IPS-15b (cell line): ENCODE measurements at regions not wholly inside any gene's neighbourhood (a gene's known extent, or its start where the extent isn't known, plus 50 kb on each side); places are given as distances from the start of the nearest gene placed in this dataset.
"Not testable (repeated sequence)": the region's sequence is repeated elsewhere in the genome, so short reads cannot be mapped to it uniquely, and the experiment has no call there.

Experiments
- H3K27me3 ChIP-seq: one replicate; pipeline ENCODE4 v1.6.1; 2013; ENCODE audit warnings: low read length; ENCODE audit not compliant: control insufficient read depth, insufficient read depth
- H3K36me3 ChIP-seq: one replicate; pipeline ENCODE4 v1.6.1; 2013; ENCODE audit warnings: low read length; ENCODE audit not compliant: control insufficient read depth, insufficient read depth
- H3K4me1 ChIP-seq: one replicate; pipeline ENCODE4 v1.6.1; 2013; ENCODE audit warnings: mild to moderate bottlenecking, low read length; ENCODE audit not compliant: control insufficient read depth, insufficient read depth
- H3K4me3 ChIP-seq: one replicate; pipeline ENCODE4 v1.5.1; 2013; ENCODE audit warnings: low read depth, low read length
- H3K9ac ChIP-seq: one replicate; pipeline ENCODE4 v1.6.1; 2013; ENCODE audit warnings: low read depth, mild to moderate bottlenecking, low read length
- H3K9me3 ChIP-seq: one replicate; pipeline ENCODE4 v1.6.1; 2013; ENCODE audit warnings: mild to moderate bottlenecking, low read length; ENCODE audit not compliant: control insufficient read depth, insufficient read depth

GRCh38 chr6:18527836-18528743 is 140.9 kb downstream of the RNF144B start:
- no peaks in the 10 kb centered on the region for H3K36me3 ChIP-seq
- no peaks in the 10 kb centered on the region for H3K27me3 ChIP-seq
- H3K4me3 ChIP-seq, result no peak overlapping the region
- H3K9ac ChIP-seq, result no peak overlapping the region
- no peaks in the 10 kb centered on the region for H3K4me1 ChIP-seq
- no peaks in the 10 kb centered on the region for H3K9me3 ChIP-seq

DNA sequence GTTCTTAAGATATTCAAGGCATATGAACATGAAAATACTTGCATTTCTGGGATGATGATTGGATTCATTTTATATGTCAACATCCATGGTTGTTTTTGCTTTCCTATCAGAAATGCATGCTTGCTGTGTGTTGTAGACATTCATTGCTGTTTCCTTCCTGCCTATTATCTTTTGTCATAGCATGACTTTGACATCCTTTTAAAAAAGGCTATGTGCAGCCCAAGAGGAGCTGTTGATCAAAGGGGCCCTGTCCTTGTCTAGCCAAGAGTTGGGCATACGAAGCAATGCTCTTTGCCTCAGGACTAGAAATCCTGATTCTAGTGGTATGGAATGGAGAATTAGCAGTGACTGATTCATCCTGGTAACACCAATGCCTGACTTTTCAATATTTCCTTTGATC is 143.1 kb downstream of the RNF144B start:
- Histone ChIP-seq H3K4me1 (peaks cover 3% of the 10 kb centered on the region), H3K27me3 (no peaks in the 10 kb centered on the region), H3K9ac (no peak overlapping the region), H3K9me3 (no peaks in the 10 kb centered on the region), H3K4me3 (no peak overlapping the region), H3K36me3 (no peaks in the 10 kb centered on the region)

DNA sequence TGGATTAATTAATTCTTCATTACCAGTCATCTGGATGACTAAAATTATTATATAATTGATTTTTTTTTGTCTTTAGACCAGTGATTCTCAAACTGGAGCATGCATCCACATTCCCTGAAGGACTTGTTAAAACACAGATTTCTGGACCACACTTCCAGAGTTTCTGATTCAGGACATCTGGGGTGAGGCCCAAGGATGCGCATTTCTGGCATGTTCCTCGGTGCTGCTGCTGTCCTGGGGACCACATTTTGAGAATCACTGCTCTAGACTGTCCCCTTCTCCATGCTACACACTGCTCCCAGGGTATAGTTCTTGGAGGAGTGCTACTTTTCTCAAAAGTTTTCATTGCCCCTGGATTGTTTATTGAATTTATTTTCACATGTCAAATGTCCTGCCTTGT is 145.0 kb downstream of the RNF144B start:
- Histone ChIP-seq H3K36me3 (no peaks in the 10 kb centered on the region), H3K9me3 (no peaks in the 10 kb centered on the region), H3K4me1 (peaks cover 3% of the 10 kb centered on the region), H3K4me3 (no peak overlapping the region), H3K27me3 (no peaks in the 10 kb centered on the region), H3K9ac (no peak overlapping the region)

DNA sequence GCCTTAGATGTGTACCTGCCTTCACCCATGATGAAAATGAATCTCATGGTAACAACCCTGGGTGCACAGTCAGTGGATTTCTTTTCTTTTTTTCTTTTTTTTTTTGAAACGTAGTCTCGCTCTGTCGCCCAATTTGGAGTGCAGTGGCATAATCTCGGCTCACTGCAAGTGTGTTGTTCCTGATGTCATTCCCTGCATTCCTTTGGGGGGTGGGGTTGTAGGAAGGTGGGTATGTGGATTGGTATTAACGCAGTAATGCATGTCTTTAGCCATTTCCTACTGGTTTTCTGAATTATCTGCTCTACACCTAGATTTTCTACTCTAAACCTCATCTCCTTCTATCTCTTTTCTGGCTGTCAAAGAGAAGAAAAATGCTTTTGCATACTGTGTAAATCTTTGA is 146.6 kb downstream of the RNF144B start:
- H3K4me1 ChIP-seq, result peaks cover 3% of the 10 kb centered on the region
- no peak overlapping the region for H3K9ac ChIP-seq
- H3K27me3 ChIP-seq, result no peaks in the 10 kb centered on the region
- no peaks in the 10 kb centered on the region for H3K9me3 ChIP-seq
- H3K36me3 ChIP-seq, result no peaks in the 10 kb centered on the region
- H3K4me3 ChIP-seq, result no peak overlapping the region

GRCh38 chr6:18536591-18537055 is 149.5 kb downstream of the RNF144B start:
- Histone ChIP-seq H3K4me1 (peaks cover 3% of the 10 kb centered on the region), H3K36me3 (no peaks in the 10 kb centered on the region), H3K9ac (no peak overlapping the region), H3K4me3 (no peak overlapping the region), H3K27me3 (no peaks in the 10 kb centered on the region), H3K9me3 (no peaks in the 10 kb centered on the region)

- Histone ChIP-seq H3K36me3 (no peaks in the 10 kb centered on the region), H3K4me3 (no peak overlapping the region), H3K27me3 (no peaks in the 10 kb centered on the region), H3K9me3 (no peaks in the 10 kb centered on the region), H3K9ac (no peak overlapping the region), H3K4me1 (peaks cover 3% of the 10 kb centered on the region)
Observed at GRCh38 chr6:18538315-18538714, 151.2 kb downstream of the RNF144B start.

DNA sequence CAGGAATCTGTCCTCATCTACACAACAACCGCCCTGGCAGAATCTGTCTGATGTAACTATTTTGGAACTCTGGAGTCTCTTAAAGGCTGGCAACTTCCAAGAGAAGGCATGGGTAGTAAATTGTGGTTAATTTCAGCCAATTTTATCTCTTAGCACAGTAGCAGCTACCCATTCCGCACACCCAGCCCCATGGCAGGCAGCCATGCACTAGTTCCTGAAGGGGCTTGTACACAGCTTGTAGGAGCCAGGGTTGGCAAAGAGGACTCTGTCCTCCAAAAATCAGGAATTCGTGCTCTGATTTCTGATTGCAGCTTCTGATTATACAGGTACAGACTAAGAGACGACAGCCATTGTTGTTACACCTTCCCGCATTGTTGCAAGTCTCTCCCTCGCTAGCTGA is 155.9 kb downstream of the RNF144B start:
- Histone ChIP-seq H3K9ac (no peak overlapping the region), H3K4me3 (no peak overlapping the region), H3K4me1 (no peaks in the 10 kb centered on the region), H3K36me3 (no peaks in the 10 kb centered on the region), H3K27me3 (no peaks in the 10 kb centered on the region), H3K9me3 (no peaks in the 10 kb centered on the region)

GRCh38 chr6:18545142-18545541 is 158.0 kb downstream of the RNF144B start:
- H3K27me3 ChIP-seq, H3K9me3 ChIP-seq, H3K4me3 ChIP-seq, H3K9ac ChIP-seq, H3K36me3 ChIP-seq, H3K4me1 ChIP-seq: not testable (repeated sequence)

- Histone ChIP-seq H3K4me1 (no peaks in the 10 kb centered on the region), H3K9ac (no peak overlapping the region), H3K4me3 (no peak overlapping the region), H3K27me3 (no peaks in the 10 kb centered on the region), H3K9me3 (no peaks in the 10 kb centered on the region), H3K36me3 (no peaks in the 10 kb centered on the region)
Observed at GRCh38 chr6:18545726-18546125, 158.6 kb downstream of the RNF144B start.

DNA sequence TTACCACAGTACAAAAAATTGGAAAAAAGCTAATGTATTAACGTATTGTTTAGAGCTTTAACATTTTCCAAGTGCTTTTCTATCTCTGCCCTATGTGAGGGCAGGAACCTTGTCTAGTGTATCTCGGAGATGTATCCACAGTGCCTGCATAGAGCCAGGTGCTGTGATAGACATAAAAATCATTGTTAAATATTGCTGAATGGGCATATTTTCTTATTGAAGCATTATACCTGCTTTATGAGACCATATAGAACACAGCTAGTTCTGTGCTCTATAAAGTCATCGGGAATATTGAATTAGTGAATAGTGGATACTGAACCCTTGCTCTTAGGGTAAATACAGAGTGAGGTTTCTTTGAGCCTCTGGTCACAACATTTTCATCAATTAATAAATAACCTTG is 163.0 kb downstream of the RNF144B start:
- H3K36me3 ChIP-seq, result no peaks in the 10 kb centered on the region
- H3K9me3 ChIP-seq, result no peaks in the 10 kb centered on the region
- H3K9ac ChIP-seq, result no peak overlapping the region
- no peaks in the 10 kb centered on the region for H3K4me1 ChIP-seq
- H3K27me3 ChIP-seq, result no peaks in the 10 kb centered on the region
- no peak overlapping the region for H3K4me3 ChIP-seq

GRCh38 chr6:18551228-18551627 is 164.1 kb downstream of the RNF144B start:
- no peaks in the 10 kb centered on the region for H3K4me1 ChIP-seq
- no peaks in the 10 kb centered on the region for H3K36me3 ChIP-seq
- no peaks in the 10 kb centered on the region for H3K9me3 ChIP-seq
- H3K9ac ChIP-seq, result no peak overlapping the region
- H3K4me3 ChIP-seq, result no peak overlapping the region
- no peaks in the 10 kb centered on the region for H3K27me3 ChIP-seq

DNA sequence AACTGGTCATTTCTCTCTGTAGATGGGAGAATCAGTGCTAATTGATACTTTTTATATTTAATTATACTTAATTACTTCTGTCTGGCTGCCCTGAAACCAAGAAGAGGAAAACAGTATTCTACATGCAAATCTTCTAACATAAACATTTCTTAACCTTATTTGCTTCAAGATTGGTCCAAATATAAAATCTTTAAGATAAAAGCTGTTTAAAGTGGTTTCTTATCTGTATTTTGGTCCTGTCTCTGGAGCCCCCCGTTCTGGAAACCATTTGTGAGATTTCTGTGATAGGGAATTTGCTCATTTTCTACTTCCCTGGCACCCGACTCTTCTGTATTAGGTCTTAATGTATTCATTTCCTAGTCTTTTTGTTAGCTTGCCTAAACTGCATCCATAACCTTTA is 168.6 kb downstream of the RNF144B start:
- no peaks in the 10 kb centered on the region for H3K27me3 ChIP-seq
- no peaks in the 10 kb centered on the region for H3K36me3 ChIP-seq
- H3K4me1 ChIP-seq, result no peaks in the 10 kb centered on the region
- H3K4me3 ChIP-seq, result no peak overlapping the region
- H3K9me3 ChIP-seq, result no peaks in the 10 kb centered on the region
- H3K9ac ChIP-seq, result no peak overlapping the region
